ENCODE measurements at regions not wholly inside any gene's neighbourhood (a gene's known extent, or its start where the extent isn't known, plus 50 kb on each side); places are given as distances from the start of the nearest gene placed in this dataset.

DNA sequence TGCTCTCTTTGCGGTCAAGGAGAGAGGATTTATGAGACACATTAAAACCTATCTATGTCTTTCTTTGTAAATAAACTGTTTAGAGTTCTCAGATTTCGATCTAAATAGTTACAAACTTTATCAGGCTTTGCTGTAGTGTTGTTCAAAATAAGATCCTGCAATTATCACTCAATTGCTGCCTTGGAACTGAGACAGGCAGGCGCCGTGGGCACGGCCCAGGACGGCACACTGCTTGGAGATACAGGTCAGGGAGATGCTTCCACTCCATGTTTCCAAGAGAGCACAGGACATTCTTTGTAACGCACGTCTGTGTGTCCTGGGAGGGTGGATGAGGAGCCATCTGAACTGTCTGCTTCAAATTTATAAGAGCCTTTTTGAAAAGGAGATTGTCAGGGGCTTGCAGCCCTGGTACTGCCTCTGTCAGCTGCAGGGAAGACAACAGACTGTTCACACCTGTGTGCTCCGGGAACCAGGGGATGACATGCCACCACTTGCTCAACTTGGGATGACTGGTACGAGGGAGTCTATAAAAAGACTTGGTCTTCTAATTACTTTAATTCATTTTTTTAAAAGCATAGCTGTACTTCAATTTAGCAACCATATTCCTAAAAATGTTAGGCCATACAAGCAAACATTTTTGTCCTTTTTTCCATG, 472.9 kb upstream of the RUNX1 start:
- TF ChIP-seq EP300 (IDR thresholded peaks at IDR 0.05; ENCODE audit: borderline replicate concordance) (no peak), TAF1 (IDR thresholded peaks at IDR 0.05; ENCODE audit: low read depth) (no peak), REST (IDR thresholded peaks at IDR 0.05; ENCODE audit: low read depth) (no peak), TEAD4 (IDR thresholded peaks at IDR 0.05) (no peak)

Data from Ishikawa (cell line).